Calu3 (cell line): ENCODE measurements at regions not wholly inside any gene's neighbourhood (a gene's known extent, or its start where the extent isn't known, plus 50 kb on each side); places are given as distances from the start of the nearest gene placed in this dataset.

Source experiments
- BruUV-seq: library from RNA; stranded (reverse); fragments of 400-500 nt; replicated peaks from 2 replicates; lab custom pipeline; 2021; lab: Mats Ljungman, UMichigan
- CTCF ChIA-PET: fragments of 300-600 bp; sonication (Branson Sonifier 250); formaldehyde crosslinking; loops from one replicate; lab custom pipeline; 2022; ENCODE audit warnings: antibody characterized with exemption; lab: Charles Lee
- DNase-seq: peaks from one replicate; pipeline ENCODE4 v3.0.0; 2022
- H3K27ac Mint-ChIP-seq: one replicate; pipeline ENCODE4 v1.8.0; 2022; ENCODE audit warnings: mixed read lengths; ENCODE audit not compliant: unreplicated experiment
- H3K27me3 Mint-ChIP-seq: one replicate; pipeline ENCODE4 v1.8.0; 2022; ENCODE audit warnings: mixed read lengths; ENCODE audit not compliant: unreplicated experiment
- H3K36me3 Mint-ChIP-seq: one replicate; pipeline ENCODE4 v1.8.0; 2022; ENCODE audit warnings: mild to moderate bottlenecking, moderate library complexity, mixed read lengths; ENCODE audit not compliant: insufficient read depth, unreplicated experiment
- H3K4me1 Mint-ChIP-seq: one replicate; pipeline ENCODE4 v1.8.0; 2022; ENCODE audit warnings: mild to moderate bottlenecking, low read depth, mixed read lengths; ENCODE audit not compliant: unreplicated experiment
- H3K4me3 Mint-ChIP-seq: one replicate; pipeline ENCODE4 v1.8.0; 2022; ENCODE audit warnings: mild to moderate bottlenecking, low read depth, moderate library complexity, mixed read lengths; ENCODE audit not compliant: unreplicated experiment
- H3K9me3 Mint-ChIP-seq: one replicate; pipeline ENCODE4 v1.8.0; 2022; ENCODE audit warnings: low read depth, mixed read lengths; ENCODE audit not compliant: unreplicated experiment
- CTCF ChIP-seq: fragments of 200-600 bp; IDR thresholded peaks from one replicate; pipeline ENCODE4 v1.8.0; 2022; ENCODE audit warnings: antibody characterized with exemption; ENCODE audit not compliant: unreplicated experiment
- intact Hi-C: fragments of 100-400 bp; cut with micrococcal nuclease; formaldehyde crosslinking; loops from one replicate; pipeline ENCODE4 v1.10.0; 2022; ENCODE audit not compliant: unreplicated experiment

GRCh38 chr17:33520426-33521330 lies 227.6 kb upstream of the ASIC2 start:
- no peaks in the 10 kb centered on the region for H3K36me3 Mint-ChIP-seq
- intact Hi-C loops, result no loop called here
- no peak overlapping the region for H3K4me3 Mint-ChIP-seq
- DNase-seq, result peak; percentile 63
- TF ChIP-seq CTCF, result peak; percentile 61
- H3K4me1 Mint-ChIP-seq, result no peaks in the 10 kb centered on the region
- no TSS peak for BruUV-seq
- no peak overlapping the region for H3K27ac Mint-ChIP-seq
- H3K9me3 Mint-ChIP-seq, result no peaks in the 10 kb centered on the region
- peaks cover 39% of the 10 kb centered on the region for H3K27me3 Mint-ChIP-seq
- CTCF ChIA-PET, result interaction anchor here (1.0 kb wide), 1 partner anchor 154 kb away, joined by 3 read pairs; no protein-coding TSS in a partner anchor

- DNase-seq, result peak; percentile 45
- Mint-ChIP-seq H3K4me3 (no peak overlapping the region), H3K36me3 (no peaks in the 10 kb centered on the region), H3K4me1 (no peaks in the 10 kb centered on the region), H3K27me3 (peaks cover 44% of the 10 kb centered on the region), H3K27ac (no peak overlapping the region), H3K9me3 (no peaks in the 10 kb centered on the region)
- BruUV-seq, result no TSS peak
- TF ChIP-seq CTCF, result no peak
- intact Hi-C loops, result no loop called here
- CTCF ChIA-PET, result interaction anchor here (0.9 kb wide), 1 partner anchor 10 kb away, joined by 3 read pairs; no protein-coding TSS in a partner anchor
Observed at GRCh38 chr17:33521784-33522183, 228.7 kb upstream of the ASIC2 start.

GRCh38 chr17:33522623-33523022 lies 229.5 kb upstream of the ASIC2 start:
- peaks cover 53% of the 10 kb centered on the region for H3K27me3 Mint-ChIP-seq
- no peaks in the 10 kb centered on the region for H3K36me3 Mint-ChIP-seq
- TF ChIP-seq CTCF, result no peak
- H3K4me3 Mint-ChIP-seq, result no peak overlapping the region
- no peaks in the 10 kb centered on the region for H3K9me3 Mint-ChIP-seq
- no peak for DNase-seq
- H3K4me1 Mint-ChIP-seq, result no peaks in the 10 kb centered on the region
- intact Hi-C loops, result no loop called here
- CTCF ChIA-PET, result no interaction called here
- no peak overlapping the region for H3K27ac Mint-ChIP-seq
- no TSS peak for BruUV-seq

- Mint-ChIP-seq H3K4me3 (no peak overlapping the region), H3K36me3 (no peaks in the 10 kb centered on the region), H3K27me3 (peaks cover 62% of the 10 kb centered on the region), H3K9me3 (no peaks in the 10 kb centered on the region), H3K4me1 (no peaks in the 10 kb centered on the region), H3K27ac (no peak overlapping the region)
- BruUV-seq, result no TSS peak
- intact Hi-C loops, result no loop called here
- no peak for DNase-seq
- CTCF ChIA-PET, result no interaction called here
- TF ChIP-seq CTCF, result no peak
Observed at GRCh38 chr17:33523577-33523981, 230.5 kb upstream of the ASIC2 start.
